ENCODE measurements at regions not wholly inside any gene's neighbourhood (a gene's known extent, or its start where the extent isn't known, plus 50 kb on each side); places are given as distances from the start of the nearest gene placed in this dataset.
"Not testable (repeated sequence)": the region's sequence is repeated elsewhere in the genome, so short reads cannot be mapped to it uniquely, and the experiment has no call there.

- DNase-seq (ENCODE audit: low read depth) = no peak
- no peak overlapping the region for H3K4me3 ChIP-seq (ENCODE audit: low read depth, low read length)
- TF ChIP-seq CTCF (IDR thresholded peaks at IDR 0.05; ENCODE audit: insufficient read depth, low read depth, low read length) = no peak
Measured at GRCh38 chr9:104351726-104352125, 152.3 kb upstream of the OR13F1 start.

GRCh38 chr9:104361207-104361606 lies 142.9 kb upstream of the OR13F1 start:
- no peak for TF ChIP-seq CTCF (IDR thresholded peaks at IDR 0.05; ENCODE audit: insufficient read depth, low read depth, low read length)
- H3K4me3 ChIP-seq (ENCODE audit: low read depth, low read length) = no peak overlapping the region
- no peak for DNase-seq (ENCODE audit: low read depth)

GRCh38 chr9:104362912-104363472 lies 141.1 kb upstream of the OR13F1 start:
- H3K4me3 ChIP-seq (ENCODE audit: low read depth, low read length) = no peak overlapping the region
- DNase-seq (ENCODE audit: low read depth) = no peak
- TF ChIP-seq CTCF (IDR thresholded peaks at IDR 0.05; ENCODE audit: insufficient read depth, low read depth, low read length) = no peak

- no peak for TF ChIP-seq CTCF (IDR thresholded peaks at IDR 0.05; ENCODE audit: insufficient read depth, low read depth, low read length)
- no peak for DNase-seq (ENCODE audit: low read depth)
- no peak overlapping the region for H3K4me3 ChIP-seq (ENCODE audit: low read depth, low read length)
Measured at GRCh38 chr9:104367507-104367906, 136.6 kb upstream of the OR13F1 start.

GRCh38 chr9:104368318-104368717 lies 135.7 kb upstream of the OR13F1 start:
- not testable (repeated sequence) for DNase-seq (ENCODE audit: low read depth); H3K4me3 ChIP-seq (ENCODE audit: low read depth, low read length)

- no peak for DNase-seq (ENCODE audit: low read depth)
- no peak overlapping the region for H3K4me3 ChIP-seq (ENCODE audit: low read depth, low read length)
- TF ChIP-seq CTCF (IDR thresholded peaks at IDR 0.05; ENCODE audit: insufficient read depth, low read depth, low read length) = no peak
Measured at GRCh38 chr9:104374711-104375110, 129.4 kb upstream of the OR13F1 start.

- DNase-seq (ENCODE audit: low read depth) = no peak
- TF ChIP-seq CTCF (IDR thresholded peaks at IDR 0.05; ENCODE audit: insufficient read depth, low read depth, low read length) = no peak
- no peak overlapping the region for H3K4me3 ChIP-seq (ENCODE audit: low read depth, low read length)
Measured at GRCh38 chr9:104386013-104386412, 118.0 kb upstream of the OR13F1 start.

Data from fibroblast of villous mesenchyme (primary cell).